ENCODE measurements at regions not wholly inside any gene's neighbourhood (a gene's known extent, or its start where the extent isn't known, plus 50 kb on each side); places are given as distances from the start of the nearest gene placed in this dataset.

DNA sequence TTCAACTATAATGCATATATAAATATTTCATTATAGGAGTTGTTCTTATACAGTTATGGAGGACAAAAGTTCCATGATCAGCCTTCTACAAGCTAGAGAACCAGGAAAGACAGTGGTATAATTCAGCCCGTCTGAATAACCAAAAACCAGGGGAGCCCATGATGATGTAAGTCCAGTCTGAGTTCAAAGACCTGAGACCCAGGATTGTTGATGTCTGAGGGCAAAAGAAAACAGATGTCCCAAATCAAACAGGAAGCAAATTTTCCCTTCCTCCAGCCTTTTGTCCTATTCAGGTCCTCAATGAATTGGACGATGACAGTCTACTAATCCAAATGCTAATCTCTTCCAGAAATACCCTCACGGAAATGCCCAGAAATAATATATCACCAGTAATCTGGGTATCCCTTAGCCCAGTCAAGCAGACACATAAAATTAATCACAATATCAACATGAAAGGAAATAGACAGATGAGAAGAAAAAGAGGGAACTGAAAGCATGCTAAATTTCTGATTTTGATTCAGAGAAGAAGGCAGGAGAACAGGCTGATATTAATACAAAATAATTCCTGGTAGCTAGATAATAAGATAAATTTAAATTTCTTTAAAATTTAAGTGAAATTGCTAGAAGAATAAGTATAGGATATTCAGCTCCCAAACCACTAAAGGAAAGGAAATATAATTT is 255.6 kb upstream of the CTAGE1 start:
- in situ Hi-C loops (cut with MboI; ENCODE audit: low sequenced_read_pairs): no loop called here
- H3K36me3 ChIP-seq (replicated peaks): no peaks in the 10 kb centered on the region
- H3K4me1 ChIP-seq: no peaks in the 10 kb centered on the region
- H3K27me3 ChIP-seq (ENCODE audit: low read depth): peaks cover 9% of the 10 kb centered on the region
- no peak overlapping the region for H3K4me3 ChIP-seq
- no peaks in the 10 kb centered on the region for H3K9me3 ChIP-seq
- no peak for DNase-seq (ENCODE audit: low spot score in 2 of 2)

GRCh38 chr18:22674272-22674671 is 256.6 kb upstream of the CTAGE1 start:
- no peak for DNase-seq (ENCODE audit: low spot score in 2 of 2)

DNA sequence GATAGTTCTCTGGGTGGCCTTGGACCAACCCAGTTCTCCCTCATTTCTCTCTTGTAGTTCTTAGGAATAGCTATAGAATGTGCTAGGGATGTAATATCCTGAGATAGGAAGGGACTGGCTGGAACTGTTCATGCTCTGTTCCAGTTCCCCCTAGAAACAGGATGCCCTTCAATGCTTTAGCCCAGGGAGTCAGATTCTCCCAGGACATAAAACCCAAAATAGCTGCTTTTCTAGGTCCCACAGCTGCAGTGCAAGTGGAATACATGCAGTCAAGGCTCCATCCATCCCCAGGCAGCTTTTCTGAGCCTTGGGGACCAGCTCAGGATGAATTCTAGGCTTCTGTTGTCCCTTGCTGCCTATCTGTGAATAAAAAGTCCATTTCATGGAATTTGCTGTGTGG is 257.3 kb upstream of the CTAGE1 start:
- H3K4me3 ChIP-seq: no peak overlapping the region

More at GRCh38 chr18:22674272-22674671, 256.6 kb upstream of the CTAGE1 start:
- H3K4me3 ChIP-seq: no peak overlapping the region
- in situ Hi-C loops (cut with MboI; ENCODE audit: low sequenced_read_pairs): no loop called here
- H3K27me3 ChIP-seq (ENCODE audit: low read depth): peaks cover 9% of the 10 kb centered on the region
- H3K4me1 ChIP-seq: no peaks in the 10 kb centered on the region
- no peaks in the 10 kb centered on the region for H3K9me3 ChIP-seq
- H3K36me3 ChIP-seq (replicated peaks): no peaks in the 10 kb centered on the region

DNA sequence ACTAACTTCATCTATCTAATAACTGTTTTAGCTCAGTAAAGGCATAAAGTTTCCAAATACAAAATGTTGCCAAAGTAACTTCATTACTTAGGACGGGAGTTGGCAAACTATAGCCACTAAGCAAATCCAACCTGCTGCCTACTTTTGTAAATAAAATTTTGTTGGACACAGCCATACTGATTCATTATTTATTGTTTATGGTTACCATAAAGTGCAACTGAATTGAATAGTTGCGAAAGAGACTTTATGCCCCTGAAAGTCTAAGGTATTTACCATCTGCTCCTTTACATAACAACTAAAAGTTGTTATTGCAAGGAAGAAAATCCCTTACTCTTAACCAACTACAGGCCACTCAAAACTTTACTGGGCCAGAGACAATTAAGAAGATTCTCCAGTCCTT is 256.7 kb upstream of the RBBP8 start:
- Histone ChIP-seq H3K36me3 (replicated peaks) (no peaks in the 10 kb centered on the region), H3K4me1 (no peaks in the 10 kb centered on the region), H3K9me3 (no peaks in the 10 kb centered on the region), H3K27me3 (ENCODE audit: low read depth) (peaks cover 7% of the 10 kb centered on the region; the same call in 1 of the 2 replicates), H3K4me3 (no peak overlapping the region)
- in situ Hi-C loops (cut with MboI; ENCODE audit: low sequenced_read_pairs): no loop called here
- DNase-seq (ENCODE audit: low spot score in 2 of 2): no peak

More for the DNA sequence above, 257.3 kb upstream of the CTAGE1 start:
- H3K9me3 ChIP-seq: no peaks in the 10 kb centered on the region
- peaks cover 11% of the 10 kb centered on the region for H3K27me3 ChIP-seq (ENCODE audit: low read depth)
- no peaks in the 10 kb centered on the region for H3K4me1 ChIP-seq
- DNase-seq (ENCODE audit: low spot score in 2 of 2): no peak
- in situ Hi-C loops (cut with MboI; ENCODE audit: low sequenced_read_pairs): no loop called here
- no peaks in the 10 kb centered on the region for H3K36me3 ChIP-seq (replicated peaks)

GRCh38 chr18:22678486-22678885 is 254.6 kb upstream of the RBBP8 start:
- no peaks in the 10 kb centered on the region for H3K4me1 ChIP-seq
- peaks cover 12% of the 10 kb centered on the region; the same call in 1 of the 2 replicates for H3K27me3 ChIP-seq (ENCODE audit: low read depth)
- in situ Hi-C loops (cut with MboI; ENCODE audit: low sequenced_read_pairs): no loop called here
- no peak overlapping the region for H3K4me3 ChIP-seq
- H3K9me3 ChIP-seq: no peaks in the 10 kb centered on the region
- DNase-seq (ENCODE audit: low spot score in 2 of 2): no peak
- no peaks in the 10 kb centered on the region for H3K36me3 ChIP-seq (replicated peaks)

DNA sequence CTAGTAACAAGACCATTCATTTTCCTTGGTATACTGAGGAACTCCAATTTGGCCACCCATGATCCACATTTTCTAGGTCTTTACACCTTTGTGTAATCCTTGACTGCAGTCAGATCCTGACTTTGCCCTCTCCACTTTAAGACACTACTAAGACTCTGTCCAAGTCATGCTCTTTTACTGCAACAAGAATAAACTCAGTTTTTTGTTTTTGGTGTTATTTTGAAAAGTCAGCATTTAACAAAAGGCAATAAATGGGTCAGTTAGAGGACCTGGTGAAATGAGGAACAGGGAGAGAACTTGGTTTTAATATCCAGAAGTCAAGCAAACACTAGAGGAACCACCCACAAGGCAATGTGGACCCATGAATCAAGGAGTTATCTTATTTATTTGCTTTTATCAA is 252.2 kb upstream of the RBBP8 start:
- in situ Hi-C loops (cut with MboI; ENCODE audit: low sequenced_read_pairs): no loop called here

DNA sequence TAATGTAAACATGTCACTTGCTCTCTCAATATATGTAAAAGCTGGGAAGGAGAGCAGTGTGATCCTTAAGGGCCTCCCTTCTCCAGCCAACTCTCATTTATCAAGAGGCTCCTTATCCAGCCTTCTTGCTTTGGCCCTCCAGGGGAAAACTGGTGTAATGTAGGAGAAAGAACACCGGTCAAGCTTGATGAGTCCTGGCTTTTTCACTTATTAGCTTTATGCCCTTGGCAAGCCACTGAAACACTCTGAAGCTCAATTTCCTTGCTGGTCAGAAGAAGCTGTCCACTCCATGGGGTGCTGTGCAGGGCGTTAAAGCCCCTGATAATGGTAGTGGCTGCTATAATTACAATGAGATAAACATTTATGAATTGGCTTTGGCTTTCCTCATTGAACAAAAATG is 251.2 kb upstream of the RBBP8 start:
- Histone ChIP-seq H3K4me3 (no peak overlapping the region), H3K36me3 (replicated peaks) (no peaks in the 10 kb centered on the region), H3K9me3 (no peaks in the 10 kb centered on the region), H3K4me1 (no peaks in the 10 kb centered on the region), H3K27me3 (ENCODE audit: low read depth) (peaks cover 7% of the 10 kb centered on the region; the same call in 1 of the 2 replicates)
- in situ Hi-C loops (cut with MboI; ENCODE audit: low sequenced_read_pairs): no loop called here
- DNase-seq (ENCODE audit: low spot score in 2 of 2): no peak

More for the DNA sequence above, 252.2 kb upstream of the RBBP8 start:
- no peaks in the 10 kb centered on the region for H3K4me1 ChIP-seq
- DNase-seq (ENCODE audit: low spot score in 2 of 2): no peak
- peaks cover 9% of the 10 kb centered on the region; the same call in 1 of the 2 replicates for H3K27me3 ChIP-seq (ENCODE audit: low read depth)
- H3K4me3 ChIP-seq: no peak overlapping the region
- no peaks in the 10 kb centered on the region for H3K36me3 ChIP-seq (replicated peaks)
- H3K9me3 ChIP-seq: no peaks in the 10 kb centered on the region

DNA sequence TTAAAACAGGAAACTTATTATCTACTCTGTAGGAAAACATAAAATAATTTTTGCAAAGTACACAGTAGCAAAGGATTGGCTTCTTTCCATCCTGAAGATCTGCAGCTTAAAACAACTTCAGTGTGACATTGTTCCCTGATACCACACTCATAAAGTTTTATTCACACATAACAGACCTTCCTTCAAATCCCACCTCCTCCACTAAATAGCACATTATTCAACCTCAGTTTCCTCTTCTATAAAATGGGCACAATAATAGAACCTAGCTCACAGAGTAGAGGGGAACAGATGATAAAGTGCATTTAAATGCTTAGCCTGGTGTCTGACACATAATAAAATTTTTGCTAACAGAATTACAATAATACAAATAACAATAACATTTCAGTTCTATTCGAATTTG is 250.4 kb upstream of the RBBP8 start:
- Histone ChIP-seq H3K9me3 (no peaks in the 10 kb centered on the region), H3K4me1 (no peaks in the 10 kb centered on the region), H3K27me3 (ENCODE audit: low read depth) (peaks cover 7% of the 10 kb centered on the region; the same call in 1 of the 2 replicates), H3K36me3 (replicated peaks) (no peaks in the 10 kb centered on the region), H3K4me3 (no peak overlapping the region)
- in situ Hi-C loops (cut with MboI; ENCODE audit: low sequenced_read_pairs): no loop called here
- no peak for DNase-seq (ENCODE audit: low spot score in 2 of 2)

DNA sequence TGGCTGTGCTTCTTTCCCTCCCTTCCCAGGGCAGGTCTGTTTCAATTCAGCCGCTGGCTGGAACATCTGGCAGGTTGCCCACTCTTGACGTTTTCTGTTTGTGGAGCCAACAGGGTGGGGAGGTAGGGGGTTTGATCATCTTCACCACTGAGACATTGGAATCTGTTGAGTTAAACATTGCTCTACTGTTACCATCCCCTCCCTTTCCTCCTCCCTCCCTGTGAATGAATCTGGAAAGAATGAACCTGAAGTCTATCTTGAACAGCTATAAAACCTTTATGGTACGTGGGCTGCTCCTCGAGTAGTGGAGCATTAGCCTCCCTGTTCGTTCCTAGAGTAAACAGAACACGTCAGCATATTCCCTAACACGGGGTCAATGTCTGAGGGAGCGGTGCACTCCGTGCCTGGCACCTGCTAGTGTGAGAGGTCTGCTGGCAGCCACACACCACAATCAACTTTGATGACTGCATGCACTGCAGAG is 249.9 kb upstream of the RBBP8 start:
- Histone ChIP-seq H3K27me3 (ENCODE audit: low read depth) (peaks cover 7% of the 10 kb centered on the region; the same call in 1 of the 2 replicates), H3K9me3 (0 out of 2 replicates have a peak, but pooled peaks cover under 1% of the 10 kb centered on the region), H3K4me3 (no peak overlapping the region), H3K36me3 (replicated peaks) (no peaks in the 10 kb centered on the region), H3K4me1 (no peaks in the 10 kb centered on the region)
- in situ Hi-C loops (cut with MboI; ENCODE audit: low sequenced_read_pairs): no loop called here
- DNase-seq (ENCODE audit: low spot score in 2 of 2): peak in 1 of 2 experiments; percentile 12

DNA sequence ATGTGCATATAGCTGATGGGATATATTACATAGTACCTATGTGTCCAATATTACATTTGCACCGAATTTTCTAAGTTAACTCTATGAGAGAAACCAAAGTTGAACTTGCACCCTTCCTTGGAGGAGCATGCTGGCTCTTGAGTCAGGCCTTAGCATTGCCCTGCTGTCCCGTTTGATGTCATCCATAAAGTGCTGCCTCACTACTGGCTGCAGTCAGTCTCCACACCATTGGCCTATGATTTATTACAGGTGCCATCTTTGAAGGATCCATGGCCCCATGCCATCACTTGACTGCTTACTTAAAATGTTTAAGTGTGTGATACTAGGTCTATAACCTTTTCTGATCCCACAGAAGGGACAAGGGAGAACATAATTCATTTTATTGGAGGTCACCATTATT is 249.3 kb upstream of the RBBP8 start:
- 0 out of 2 replicates have a peak, but pooled peaks cover 2% of the 10 kb centered on the region for H3K9me3 ChIP-seq
- H3K36me3 ChIP-seq (replicated peaks): no peaks in the 10 kb centered on the region
- H3K27me3 ChIP-seq (ENCODE audit: low read depth): peaks cover 7% of the 10 kb centered on the region; the same call in 1 of the 2 replicates
- no peaks in the 10 kb centered on the region for H3K4me1 ChIP-seq
- in situ Hi-C loops (cut with MboI; ENCODE audit: low sequenced_read_pairs): no loop called here
- no peak overlapping the region for H3K4me3 ChIP-seq
- no peak for DNase-seq (ENCODE audit: low spot score in 2 of 2)

GRCh38 chr18:22684268-22684667 is 248.9 kb upstream of the RBBP8 start:
- in situ Hi-C loops (cut with MboI; ENCODE audit: low sequenced_read_pairs): no loop called here

DNA sequence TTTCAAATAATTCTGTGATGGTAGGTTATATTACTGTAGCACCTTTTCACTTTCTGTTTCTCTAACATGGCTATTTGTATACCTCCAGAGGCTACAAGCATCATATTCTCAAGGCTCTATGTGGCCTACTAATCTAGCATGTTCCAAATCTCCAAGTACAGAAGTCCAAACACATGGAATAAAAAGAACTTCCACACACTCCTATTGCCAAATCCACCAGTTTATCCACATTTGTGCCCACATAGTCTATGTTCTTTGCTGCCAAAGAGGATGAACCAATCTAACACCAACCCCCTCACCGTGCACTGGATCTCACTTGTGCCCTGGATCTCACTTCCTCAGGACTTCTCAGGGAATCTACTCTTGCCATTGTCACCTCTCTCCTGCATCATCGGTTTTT is 247.3 kb upstream of the RBBP8 start:
- Histone ChIP-seq H3K4me1 (no peaks in the 10 kb centered on the region), H3K9me3 (0 out of 2 replicates have a peak, but pooled peaks cover 2% of the 10 kb centered on the region), H3K36me3 (replicated peaks) (no peaks in the 10 kb centered on the region), H3K27me3 (ENCODE audit: low read depth) (peaks cover 5% of the 10 kb centered on the region; the same call in 1 of the 2 replicates), H3K4me3 (no peak overlapping the region)
- in situ Hi-C loops (cut with MboI; ENCODE audit: low sequenced_read_pairs): no loop called here
- DNase-seq (ENCODE audit: low spot score in 2 of 2): no peak

More at GRCh38 chr18:22684268-22684667, 248.9 kb upstream of the RBBP8 start:
- no peak for DNase-seq (ENCODE audit: low spot score in 2 of 2)
- no peaks in the 10 kb centered on the region for H3K4me1 ChIP-seq
- peaks cover 7% of the 10 kb centered on the region; the same call in 1 of the 2 replicates for H3K27me3 ChIP-seq (ENCODE audit: low read depth)
- no peaks in the 10 kb centered on the region for H3K36me3 ChIP-seq (replicated peaks)
- 0 out of 2 replicates have a peak, but pooled peaks cover 2% of the 10 kb centered on the region for H3K9me3 ChIP-seq
- H3K4me3 ChIP-seq: no peak overlapping the region

DNA sequence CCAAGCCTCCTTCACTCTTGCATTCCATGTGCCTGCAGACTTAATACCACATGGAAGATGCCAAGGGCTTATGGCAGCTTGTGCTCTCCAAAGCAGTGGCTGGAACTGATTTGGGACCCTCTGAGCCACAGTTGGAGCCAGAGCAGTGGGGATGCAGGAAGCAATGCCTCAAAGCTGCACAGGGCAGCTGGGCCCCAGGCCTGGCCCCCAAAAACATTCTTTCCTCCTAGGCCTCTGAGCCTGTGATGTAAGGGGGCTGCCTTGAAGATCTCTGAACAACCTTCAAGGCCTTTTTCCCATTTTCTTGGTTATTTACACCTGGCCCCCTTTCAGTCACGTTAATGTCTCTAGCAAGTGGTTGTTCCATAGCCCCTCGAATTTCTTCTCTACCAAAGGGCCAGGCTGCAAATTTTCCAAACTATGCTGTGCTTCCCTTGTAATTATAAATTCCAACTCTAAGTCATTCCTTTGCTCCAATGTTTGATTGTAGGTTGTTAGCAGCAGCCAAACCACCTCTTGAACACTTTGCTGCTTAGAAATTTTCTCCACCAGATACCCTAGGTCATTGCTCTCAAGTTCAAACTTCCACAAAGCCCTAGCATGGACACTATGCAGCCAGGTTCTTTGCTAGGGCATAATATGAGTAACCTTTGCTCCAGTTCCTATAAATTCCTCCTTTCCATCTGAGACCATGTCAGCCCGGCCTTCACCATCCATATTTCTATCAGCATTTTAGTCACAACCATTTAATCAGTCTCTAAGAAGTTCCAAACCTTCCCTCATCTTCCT is 245.0 kb upstream of the RBBP8 start:
- no peaks in the 10 kb centered on the region for H3K36me3 ChIP-seq (replicated peaks)
- no peaks in the 10 kb centered on the region for H3K4me1 ChIP-seq
- DNase-seq (ENCODE audit: low spot score in 2 of 2): no peak
- H3K9me3 ChIP-seq: 0 out of 2 replicates have a peak, but pooled peaks cover 2% of the 10 kb centered on the region
- H3K4me3 ChIP-seq: no peak overlapping the region
- in situ Hi-C loops (cut with MboI; ENCODE audit: low sequenced_read_pairs): no loop called here
- no peaks in the 10 kb centered on the region for H3K27me3 ChIP-seq (ENCODE audit: low read depth)
